ENCODE measurements at regions not wholly inside any gene's neighbourhood (a gene's known extent, or its start where the extent isn't known, plus 50 kb on each side); places are given as distances from the start of the nearest gene placed in this dataset.
"Not testable (repeated sequence)": the region's sequence is repeated elsewhere in the genome, so short reads cannot be mapped to it uniquely, and the experiment has no call there.

GRCh38 chr17:6373599-6373998, 61.3 kb downstream of the AIPL1 start:
- DNase-seq = not testable (repeated sequence)

- no peak for DNase-seq
These were observed 68.7 kb downstream of the AIPL1 start for GRCh38 chr17:6366221-6366666.

DNA sequence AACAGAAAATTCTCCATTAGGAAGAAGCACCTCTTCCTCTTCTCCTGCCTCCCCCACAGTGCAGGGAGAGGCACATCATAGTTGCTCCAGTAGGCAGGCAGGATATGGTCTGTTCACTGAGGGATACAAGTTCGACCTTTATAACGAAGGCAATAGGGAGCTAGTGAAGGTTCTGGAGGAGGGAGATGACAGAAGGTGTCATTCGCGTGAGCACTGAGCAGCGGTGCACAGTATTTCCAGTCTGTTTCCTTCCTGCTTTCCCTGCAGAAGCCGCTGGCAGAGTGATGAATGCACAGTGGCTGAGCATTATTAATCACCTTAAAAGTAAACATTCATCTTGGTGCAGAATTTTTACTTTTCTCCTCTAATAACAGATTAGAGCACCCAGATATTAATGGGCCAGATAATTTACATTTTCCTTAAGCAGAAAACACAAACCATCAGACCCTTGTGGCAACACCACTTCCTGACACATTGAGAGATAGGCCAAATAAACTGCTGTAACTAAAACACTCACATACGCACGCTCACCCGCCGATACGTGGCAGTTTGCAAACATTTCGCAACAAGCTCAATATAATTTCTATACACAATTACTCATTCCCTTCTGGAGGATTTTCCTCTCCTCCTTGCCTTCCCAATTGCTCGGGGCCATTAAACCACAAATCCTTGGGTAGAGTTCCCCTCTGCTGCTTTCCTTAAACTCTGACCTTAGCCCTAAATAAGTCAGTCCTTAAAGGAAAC, 69.5 kb downstream of the AIPL1 start:
- no peak for DNase-seq

GRCh38 chr17:6361733-6362132, 73.2 kb downstream of the AIPL1 start:
- no peak for DNase-seq

GRCh38 chr17:6358131-6358530, 76.8 kb downstream of the AIPL1 start:
- no peak for DNase-seq

DNA sequence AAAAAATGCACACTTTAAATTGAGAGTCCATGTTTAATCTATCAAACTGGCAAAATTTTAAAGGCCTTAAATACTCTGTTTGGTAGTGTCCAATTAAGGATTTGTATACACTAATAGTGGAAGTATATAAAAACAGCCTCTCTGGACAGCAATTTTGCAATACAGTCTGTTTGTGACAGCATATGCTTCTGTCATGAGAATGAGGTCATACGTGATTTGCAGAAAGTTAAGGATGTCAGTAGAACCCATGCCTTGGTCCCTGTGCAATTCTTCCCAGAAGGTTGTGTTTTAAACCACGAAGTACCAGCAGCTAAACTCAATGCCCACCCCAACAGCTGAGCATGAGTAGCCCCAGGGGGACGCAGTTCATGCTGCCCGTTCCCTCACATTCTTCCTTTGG, 78.4 kb downstream of the AIPL1 start:
- no peak for DNase-seq

- DNase-seq = no peak
These were observed 79.7 kb downstream of the AIPL1 start for GRCh38 chr17:6355196-6355595.

- no peak for DNase-seq
These were observed 81.9 kb downstream of the AIPL1 start for GRCh38 chr17:6352801-6353560.

DNA sequence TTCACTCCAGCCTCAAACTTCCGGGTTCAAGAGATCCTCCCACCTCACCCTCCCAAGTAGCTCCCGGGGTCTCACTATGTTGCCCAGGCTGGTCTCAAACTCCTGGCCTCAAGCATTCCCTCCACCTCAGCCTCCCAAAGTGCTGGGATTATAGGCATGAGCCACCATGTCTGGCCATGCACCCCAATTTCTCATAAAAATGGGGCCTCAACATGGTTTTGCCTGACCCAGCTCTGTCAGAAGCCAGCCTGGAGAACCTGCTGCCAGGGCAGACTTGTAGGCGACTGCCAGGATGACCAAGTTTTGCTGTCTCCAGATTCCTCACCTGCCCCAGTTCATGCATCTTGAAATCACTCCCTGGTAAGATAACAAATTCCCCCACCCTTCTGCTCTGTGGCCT, 82.9 kb downstream of the AIPL1 start:
- no peak for DNase-seq

- DNase-seq = no peak
These were observed 84.1 kb downstream of the AIPL1 start for GRCh38 chr17:6350806-6351205.

DNA sequence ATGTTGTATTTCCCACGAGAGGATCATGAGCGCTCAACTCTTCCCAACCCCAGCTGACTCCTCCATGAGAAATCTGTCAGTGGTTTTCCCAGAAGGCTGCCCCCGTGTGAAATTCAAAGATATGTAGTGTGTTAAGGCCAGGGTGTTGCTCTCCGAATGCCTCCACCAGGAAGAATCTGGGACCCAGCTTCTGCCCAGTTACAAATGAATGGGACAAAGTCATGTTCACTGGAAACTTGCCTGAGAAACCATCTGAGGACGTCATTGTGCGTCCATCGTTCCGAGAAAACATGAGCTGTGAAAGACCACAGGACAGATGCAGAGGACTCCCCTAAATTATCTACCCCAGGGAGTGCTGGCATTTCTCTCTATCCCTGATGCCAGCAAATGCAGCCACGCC, 86.0 kb downstream of the AIPL1 start:
- DNase-seq = no peak

GRCh38 chr17:6347776-6348175, 87.1 kb downstream of the AIPL1 start:
- no peak for DNase-seq

DNA sequence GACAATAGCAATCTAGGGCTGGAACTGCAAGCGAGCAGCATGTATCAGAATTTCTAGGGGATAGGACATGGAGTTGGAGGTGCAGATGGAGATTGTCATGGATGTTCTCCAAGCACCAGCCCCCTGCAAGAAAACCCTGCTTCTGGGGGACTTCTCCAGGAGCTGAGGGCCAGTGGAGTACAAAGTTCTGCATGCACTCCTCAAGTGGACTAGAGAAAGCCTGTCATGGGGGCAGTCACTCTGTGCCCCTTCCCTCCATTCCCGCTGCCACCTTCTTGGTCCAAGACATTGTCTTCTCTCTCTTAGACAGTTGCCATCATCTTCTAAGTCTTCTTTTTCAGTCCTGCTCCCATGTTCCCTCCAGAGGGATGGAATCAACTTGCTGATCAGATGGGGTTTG, 87.9 kb downstream of the AIPL1 start:
- DNase-seq = no peak

DNA sequence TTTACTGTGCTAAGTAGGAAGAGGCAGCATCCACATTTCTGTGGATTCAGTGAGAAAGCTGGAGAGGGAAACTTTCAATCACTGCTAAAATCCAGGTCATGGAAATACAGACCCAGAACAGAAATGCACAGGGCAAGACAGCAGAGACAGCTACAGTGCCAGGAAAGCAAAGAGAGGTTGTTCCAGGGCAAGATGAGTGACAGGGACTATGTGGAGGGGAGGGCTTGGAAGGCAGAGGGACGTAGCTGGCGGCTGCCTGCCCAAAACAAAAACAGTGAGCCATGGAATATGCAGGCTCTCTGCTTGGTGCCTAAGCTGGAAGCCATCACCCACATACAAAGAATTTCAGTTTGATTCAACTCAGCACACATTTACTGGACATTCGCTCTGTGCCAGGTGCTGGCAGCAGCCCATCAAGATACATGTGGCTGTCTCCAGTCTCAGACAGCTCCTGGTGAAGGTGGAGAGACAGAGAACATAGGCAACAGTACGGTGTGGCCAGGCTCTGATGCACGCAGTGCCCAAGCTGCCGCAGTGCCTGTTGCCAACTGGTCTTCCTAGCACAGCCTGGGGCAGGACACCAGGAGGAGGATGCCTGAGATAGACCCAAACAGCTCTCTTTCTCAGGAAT, 88.7 kb downstream of the AIPL1 start:
- DNase-seq = no peak

DNA sequence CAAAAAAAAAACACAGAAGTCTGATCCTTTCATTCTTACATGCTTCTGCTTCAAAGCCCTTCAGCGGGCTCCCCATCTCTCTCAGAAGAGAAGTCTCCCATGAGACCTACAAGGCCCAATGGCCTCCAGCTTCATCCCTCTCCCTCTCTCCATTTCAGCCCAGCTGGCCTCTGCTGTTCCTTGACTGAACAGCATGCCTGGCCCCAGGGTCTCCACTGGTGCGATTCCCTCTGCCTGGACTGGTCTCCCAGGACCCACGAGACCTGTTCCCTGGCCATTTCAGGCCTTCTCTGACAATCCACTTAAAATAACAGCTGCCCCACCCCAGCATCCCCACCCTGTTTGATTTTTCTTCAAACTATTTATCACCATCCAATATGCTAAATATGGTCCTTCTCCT, 91.2 kb downstream of the AIPL1 start:
- no peak for DNase-seq

GRCh38 chr17:6343191-6343590, 91.7 kb downstream of the AIPL1 start:
- DNase-seq = no peak

GRCh38 chr17:6340708-6341107, 94.2 kb downstream of the AIPL1 start:
- no peak for DNase-seq

GRCh38 chr17:6334386-6334785, 100.5 kb downstream of the AIPL1 start:
- DNase-seq = no peak

- no peak for DNase-seq
These were observed 104.0 kb downstream of the AIPL1 start for GRCh38 chr17:6330936-6331335.

DNA sequence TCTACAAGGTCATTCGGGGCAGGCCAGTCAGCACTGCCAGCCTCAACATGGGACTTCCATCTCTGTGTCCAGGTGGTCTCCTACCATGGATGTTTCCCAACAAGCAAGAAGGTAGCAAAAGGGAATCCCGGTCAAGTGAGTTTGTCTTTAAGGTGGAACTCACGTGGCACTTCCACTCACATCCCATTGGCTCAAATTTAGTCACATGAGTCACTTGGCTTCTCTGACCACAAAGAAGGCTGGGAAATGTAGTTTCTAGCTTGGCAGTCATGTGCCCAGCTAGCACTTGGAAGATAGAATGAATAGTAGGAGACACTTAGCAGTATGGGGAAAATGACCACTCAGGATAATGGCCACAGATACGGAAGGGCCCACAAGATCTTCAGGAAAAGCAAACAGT, 106.6 kb downstream of the AIPL1 start:
- no peak for DNase-seq

GRCh38 chr17:6327007-6327406, 107.9 kb downstream of the AIPL1 start:
- no peak for DNase-seq

GRCh38 chr17:6326483-6326882, 108.4 kb downstream of the AIPL1 start:
- DNase-seq = no peak

DNA sequence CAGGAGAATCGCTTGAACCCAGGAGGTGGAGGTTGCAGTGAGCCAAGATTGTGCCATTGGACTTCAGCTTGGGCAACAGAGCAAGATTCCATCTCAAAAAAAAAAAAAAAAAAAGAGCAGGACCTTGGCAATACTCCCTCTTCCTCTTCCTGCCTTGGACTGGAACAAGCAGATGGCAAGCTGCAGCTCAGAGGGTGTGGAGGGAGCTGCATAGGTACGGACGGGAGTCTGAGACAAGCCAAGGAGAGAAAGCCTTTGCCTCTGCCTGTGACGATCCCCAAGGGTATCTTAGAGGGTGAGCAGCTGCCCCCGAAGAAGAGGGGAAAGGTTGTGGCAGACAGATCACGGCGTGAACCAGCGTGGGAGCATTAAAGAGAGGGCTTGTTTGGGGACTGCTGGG, 109.2 kb downstream of the AIPL1 start:
- no peak for DNase-seq

- DNase-seq = no peak
These were observed 109.9 kb downstream of the AIPL1 start for GRCh38 chr17:6325051-6325450.

All from NCI-H748 treated with DMSO at 0.1 percent for 48 hours (cell line).